GM21447 (cell line): ENCODE measurements at regions not wholly inside any gene's neighbourhood (a gene's known extent, or its start where the extent isn't known, plus 50 kb on each side); places are given as distances from the start of the nearest gene placed in this dataset.

ENCODE experiments used
- ATAC-seq: cut with Tn5 transposase; IDR thresholded peaks from one replicate; pipeline ENCODE4 v1.9.1; 2021; ENCODE audit not compliant: unreplicated experiment

- no peak for ATAC-seq
These were observed 153.2 kb downstream of the RTP5 start for GRCh38 chr2:242022550-242023290.

- ATAC-seq = no peak
These were observed 155.3 kb downstream of the RTP5 start for GRCh38 chr2:242024751-242025355.

- no peak for ATAC-seq
These were observed 158.3 kb downstream of the RTP5 start for GRCh38 chr2:242027676-242028450.

GRCh38 chr2:242029422-242030225, 160.1 kb downstream of the RTP5 start:
- no peak for ATAC-seq

GRCh38 chr2:242030226-242030575, 160.7 kb downstream of the RTP5 start:
- ATAC-seq = no peak

GRCh38 chr2:242030858-242031257, 161.3 kb downstream of the RTP5 start:
- ATAC-seq = no peak

- ATAC-seq = no peak
These were observed 162.0 kb downstream of the RTP5 start for GRCh38 chr2:242031481-242032019.

GRCh38 chr2:242032780-242033656, 163.5 kb downstream of the RTP5 start:
- ATAC-seq = no peak

- no peak for ATAC-seq
These were observed 164.6 kb downstream of the RTP5 start for GRCh38 chr2:242034138-242034537.

GRCh38 chr2:242034996-242035814, 165.7 kb downstream of the RTP5 start:
- no peak for ATAC-seq

- ATAC-seq = no peak
These were observed 166.5 kb downstream of the RTP5 start for GRCh38 chr2:242035858-242036652.

GRCh38 chr2:242036653-242036950, 167.1 kb downstream of the RTP5 start:
- no peak for ATAC-seq

GRCh38 chr2:242038166-242038927, 168.8 kb downstream of the RTP5 start:
- no peak for ATAC-seq

GRCh38 chr2:242038928-242039341, 169.4 kb downstream of the RTP5 start:
- ATAC-seq = no peak

- ATAC-seq = no peak
These were observed 170.8 kb downstream of the RTP5 start for GRCh38 chr2:242040303-242040655.

- no peak for ATAC-seq
These were observed 171.2 kb downstream of the RTP5 start for GRCh38 chr2:242040681-242041080.

- ATAC-seq = no peak
These were observed 172.3 kb downstream of the RTP5 start for GRCh38 chr2:242041816-242042215.
